Karpas-422 (cell line): ENCODE measurements at regions not wholly inside any gene's neighbourhood (a gene's known extent, or its start where the extent isn't known, plus 50 kb on each side); places are given as distances from the start of the nearest gene placed in this dataset.

ENCODE experiments used
- DNase-seq: peaks from one replicate; pipeline ENCODE4 v3.0.0-alpha.2; 2015
- H2AFZ ChIP-seq: fragments of 200-600 bp; sonication (generic); 2 replicates; pipeline ENCODE4 v1.6.1; 2014; ENCODE audit warnings: antibody characterized with exemption, low read length, mixed read lengths
- H3K27ac ChIP-seq: fragments of 200-600 bp; sonication (generic); 2 replicates; pipeline ENCODE4 v1.5.1; 2014; ENCODE audit warnings: mild to moderate bottlenecking, low read length, moderate library complexity
- H3K27me3 ChIP-seq: fragments of 200-600 bp; sonication (generic); 2 replicates; pipeline ENCODE4 v1.6.1; 2014; ENCODE audit warnings: low read length, mixed read lengths
- H3K36me3 ChIP-seq: fragments of 200-600 bp; sonication (generic); 2 replicates; pipeline ENCODE4 v1.6.1; 2014; ENCODE audit warnings: low read length, mixed read lengths; ENCODE audit not compliant: insufficient read depth
- H3K4me1 ChIP-seq: fragments of 200-600 bp; sonication (generic); 2 replicates; pipeline ENCODE4 v1.6.1; 2014; ENCODE audit warnings: mild to moderate bottlenecking, low read length, mixed read lengths
- H3K4me2 ChIP-seq: fragments of 200-600 bp; sonication (generic); 2 replicates; pipeline ENCODE4 v1.6.1; 2014; ENCODE audit warnings: low read length, low read depth, mild to moderate bottlenecking; ENCODE audit not compliant: poor library complexity, severe bottlenecking
- H3K4me3 ChIP-seq: fragments of 200-600 bp; sonication (generic); 2 replicates; pipeline ENCODE4 v1.5.1; 2014; ENCODE audit warnings: mild to moderate bottlenecking, antibody characterized with exemption, low read length, mixed read lengths
- H3K79me2 ChIP-seq: fragments of 200-600 bp; sonication (generic); 2 replicates; pipeline ENCODE4 v1.6.1; 2014; ENCODE audit warnings: mild to moderate bottlenecking, low read length, mixed read lengths
- H3K9ac ChIP-seq: fragments of 200-600 bp; sonication (generic); 2 replicates; pipeline ENCODE4 v1.6.0; 2014; ENCODE audit warnings: low read length
- H3K9me2 ChIP-seq: fragments of 200-600 bp; sonication (generic), shearing (Covaris generic); replicated peaks from 2 replicates; pipeline ENCODE4 v1.6.0; 2014; ENCODE audit warnings: mild to moderate bottlenecking, low read length, moderate library complexity; ENCODE audit not compliant: insufficient read depth
- H3K9me3 ChIP-seq: fragments of 300-700, 200-600 bp; sonication (generic); 2 replicates; pipeline ENCODE4 v1.6.1; 2014; ENCODE audit warnings: low read length, mixed read lengths
- H4K20me1 ChIP-seq: fragments of 200-600 bp; sonication (generic); 2 replicates; pipeline ENCODE4 v1.6.1; 2014; ENCODE audit warnings: mild to moderate bottlenecking, antibody characterized with exemption, low read length, low read depth; ENCODE audit not compliant: insufficient read depth

DNA sequence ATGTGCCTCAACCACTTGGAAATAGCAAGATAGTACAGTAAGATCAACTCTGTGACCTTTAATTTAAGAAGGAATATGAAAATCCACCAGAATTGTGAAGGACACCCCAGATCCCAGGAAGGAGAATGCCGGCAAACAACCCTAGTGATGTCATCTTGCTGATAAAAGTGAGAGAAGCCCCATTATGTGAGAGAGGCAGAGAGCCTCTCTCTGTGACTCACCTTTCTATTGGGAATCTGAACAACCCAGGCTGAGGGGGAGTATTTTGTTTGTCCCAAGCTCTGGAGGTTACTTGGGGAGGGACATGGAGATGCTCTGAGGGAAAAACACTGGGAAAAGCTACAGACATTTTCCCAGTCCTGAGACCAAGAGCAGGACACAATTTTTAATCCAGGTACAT, 188.3 kb upstream of the FERMT1 start:
- H3K27me3 ChIP-seq, result no peaks in the 10 kb centered on the region
- H2AFZ ChIP-seq, result no peak overlapping the region
- H3K79me2 ChIP-seq, result no peaks in the 10 kb centered on the region
- no peak overlapping the region for H3K4me3 ChIP-seq
- H3K4me2 ChIP-seq, result no peak overlapping the region
- H3K4me1 ChIP-seq, result no peaks in the 10 kb centered on the region
- no peak for DNase-seq
- H3K9me2 ChIP-seq, result no peaks in the 10 kb centered on the region
- H3K9me3 ChIP-seq, result 0 out of 2 replicates have a peak, but pooled peaks cover 3% of the 10 kb centered on the region
- no peak overlapping the region for H3K27ac ChIP-seq
- no peaks in the 10 kb centered on the region for H3K36me3 ChIP-seq
- no peak overlapping the region for H3K9ac ChIP-seq
- H4K20me1 ChIP-seq, result no peaks in the 10 kb centered on the region

DNA sequence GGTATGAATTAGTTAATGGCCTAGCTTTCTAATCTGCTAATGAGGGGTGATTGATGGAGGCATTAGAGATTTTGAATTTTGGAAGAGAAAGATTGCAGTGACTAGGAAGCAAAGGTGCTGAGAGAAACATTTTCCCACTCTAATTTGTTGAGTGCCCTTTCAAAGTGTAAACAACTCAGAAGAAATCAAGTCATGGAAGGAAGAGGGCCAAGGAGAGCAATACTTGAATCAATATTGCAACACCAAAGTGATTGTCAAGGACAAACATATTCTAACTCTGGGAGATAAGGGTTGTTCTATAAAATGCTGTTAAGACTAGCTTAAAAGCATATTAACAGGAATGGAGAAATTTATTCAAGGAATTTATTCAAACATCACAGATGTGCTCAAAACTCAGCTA, 182.7 kb upstream of the FERMT1 start:
- Histone ChIP-seq H3K27ac (no peak overlapping the region), H3K4me3 (no peak overlapping the region), H3K4me1 (no peaks in the 10 kb centered on the region), H2AFZ (no peak overlapping the region), H3K27me3 (no peaks in the 10 kb centered on the region), H3K9me3 (no peaks in the 10 kb centered on the region), H3K9me2 (no peaks in the 10 kb centered on the region), H4K20me1 (no peaks in the 10 kb centered on the region), H3K9ac (no peak overlapping the region), H3K79me2 (no peaks in the 10 kb centered on the region), H3K4me2 (no peak overlapping the region), H3K36me3 (no peaks in the 10 kb centered on the region)
- DNase-seq, result no peak

DNA sequence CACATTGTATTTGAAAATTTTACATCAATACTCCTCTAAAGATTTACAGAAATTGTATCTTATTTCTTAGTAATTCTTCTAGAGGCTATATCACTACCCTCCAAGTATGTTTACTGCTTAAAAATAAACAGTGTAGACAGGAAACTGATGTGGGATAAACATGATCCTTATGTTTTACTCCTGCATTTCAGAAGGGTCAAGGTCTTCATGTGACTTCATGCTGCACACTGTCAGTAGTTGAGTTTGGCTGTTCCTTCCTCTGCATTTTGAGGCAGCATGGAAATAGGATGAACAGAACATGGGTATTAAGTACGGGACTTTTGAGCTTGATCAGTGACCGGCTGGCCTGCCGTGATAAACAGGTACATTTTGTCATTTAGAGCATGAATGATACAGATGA, 179.2 kb upstream of the FERMT1 start:
- Histone ChIP-seq H3K27me3 (no peaks in the 10 kb centered on the region), H3K27ac (no peak overlapping the region), H3K9me3 (no peaks in the 10 kb centered on the region), H4K20me1 (no peaks in the 10 kb centered on the region), H3K4me1 (no peaks in the 10 kb centered on the region), H3K4me3 (no peak overlapping the region), H3K79me2 (no peaks in the 10 kb centered on the region), H3K9me2 (no peaks in the 10 kb centered on the region), H3K9ac (no peak overlapping the region), H3K4me2 (no peak overlapping the region), H2AFZ (no peak overlapping the region), H3K36me3 (no peaks in the 10 kb centered on the region)
- no peak for DNase-seq

DNA sequence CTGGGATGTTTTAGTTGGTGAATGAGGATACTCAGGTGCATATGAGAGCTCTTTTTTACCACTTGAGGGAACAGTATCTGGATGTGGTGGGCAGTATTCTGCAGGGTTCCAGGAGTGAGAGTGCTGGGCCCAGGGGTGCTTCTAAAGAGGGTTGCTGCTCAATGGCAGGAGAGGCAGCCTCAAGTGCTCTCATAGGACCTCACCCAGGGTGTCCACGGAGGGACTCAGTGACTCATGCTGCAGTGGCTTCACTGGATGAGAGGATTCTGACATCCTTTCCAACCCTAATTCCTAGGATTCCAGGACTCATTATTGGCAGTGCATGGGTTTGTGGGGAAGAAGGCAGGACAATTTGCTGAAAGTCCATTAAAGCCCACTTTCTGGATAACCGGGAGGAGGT, 176.6 kb upstream of the FERMT1 start:
- Histone ChIP-seq H3K27me3 (no peaks in the 10 kb centered on the region), H3K36me3 (no peaks in the 10 kb centered on the region), H3K4me1 (no peaks in the 10 kb centered on the region), H3K27ac (no peak overlapping the region), H3K4me3 (no peak overlapping the region), H3K9ac (no peak overlapping the region), H2AFZ (no peak overlapping the region), H3K79me2 (no peaks in the 10 kb centered on the region), H4K20me1 (no peaks in the 10 kb centered on the region), H3K9me2 (no peaks in the 10 kb centered on the region), H3K9me3 (no peaks in the 10 kb centered on the region), H3K4me2 (no peak overlapping the region)
- no peak for DNase-seq

DNA sequence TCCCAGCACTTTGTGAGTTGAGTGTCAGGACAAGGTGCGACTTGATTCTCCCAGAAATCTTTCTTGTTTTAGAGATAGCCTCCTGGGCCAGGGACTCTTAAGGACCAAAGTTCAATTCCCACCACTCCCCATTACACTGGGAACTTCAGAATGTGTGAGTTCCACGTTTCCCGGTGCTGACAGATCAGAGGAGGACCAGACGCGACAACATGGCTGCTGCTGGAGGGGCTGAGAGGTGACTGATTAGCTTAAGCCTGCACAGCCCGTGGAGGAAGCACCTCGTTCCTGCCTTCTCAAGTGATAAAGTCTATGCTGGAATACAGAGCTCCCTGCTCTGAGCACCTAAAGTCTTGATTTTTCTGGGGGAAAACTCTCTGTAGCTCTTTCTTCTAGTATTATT, 175.2 kb upstream of the FERMT1 start:
- H3K9me2 ChIP-seq, result no peaks in the 10 kb centered on the region
- H3K9me3 ChIP-seq, result no peaks in the 10 kb centered on the region
- H2AFZ ChIP-seq, result no peak overlapping the region
- no peaks in the 10 kb centered on the region for H3K79me2 ChIP-seq
- no peak overlapping the region for H3K27ac ChIP-seq
- no peak for DNase-seq
- H3K4me2 ChIP-seq, result no peak overlapping the region
- H3K4me1 ChIP-seq, result no peaks in the 10 kb centered on the region
- H4K20me1 ChIP-seq, result no peaks in the 10 kb centered on the region
- H3K9ac ChIP-seq, result no peak overlapping the region
- no peak overlapping the region for H3K4me3 ChIP-seq
- H3K36me3 ChIP-seq, result no peaks in the 10 kb centered on the region
- H3K27me3 ChIP-seq, result no peaks in the 10 kb centered on the region

DNA sequence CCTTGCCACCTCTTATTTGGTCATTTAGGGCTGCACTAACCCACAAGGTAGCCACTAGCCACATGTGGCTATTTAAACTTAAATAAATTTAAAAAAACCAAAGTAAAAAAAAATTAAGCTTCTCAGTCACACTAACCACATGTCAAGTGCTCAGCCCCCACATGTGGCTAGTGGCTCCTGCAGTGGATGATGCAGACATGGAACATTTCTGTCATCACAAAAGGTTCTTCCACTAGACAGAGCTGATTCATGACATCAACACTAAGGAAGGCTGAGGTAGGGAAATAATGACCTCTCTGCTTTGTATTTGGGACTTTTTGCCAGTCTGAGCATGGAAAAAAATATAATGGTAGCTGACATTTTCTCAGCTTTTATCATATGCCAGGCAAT, 173.0 kb upstream of the FERMT1 start:
- no peak overlapping the region for H3K27ac ChIP-seq
- no peaks in the 10 kb centered on the region for H3K79me2 ChIP-seq
- H3K9me2 ChIP-seq, result no peaks in the 10 kb centered on the region
- no peak overlapping the region for H2AFZ ChIP-seq
- no peak overlapping the region for H3K9ac ChIP-seq
- H3K9me3 ChIP-seq, result no peaks in the 10 kb centered on the region
- H3K27me3 ChIP-seq, result no peaks in the 10 kb centered on the region; the same call in 1 of the 2 replicates
- H3K36me3 ChIP-seq, result no peaks in the 10 kb centered on the region
- no peaks in the 10 kb centered on the region for H4K20me1 ChIP-seq
- DNase-seq, result no peak
- H3K4me1 ChIP-seq, result no peaks in the 10 kb centered on the region
- no peak overlapping the region for H3K4me2 ChIP-seq
- no peak overlapping the region for H3K4me3 ChIP-seq

DNA sequence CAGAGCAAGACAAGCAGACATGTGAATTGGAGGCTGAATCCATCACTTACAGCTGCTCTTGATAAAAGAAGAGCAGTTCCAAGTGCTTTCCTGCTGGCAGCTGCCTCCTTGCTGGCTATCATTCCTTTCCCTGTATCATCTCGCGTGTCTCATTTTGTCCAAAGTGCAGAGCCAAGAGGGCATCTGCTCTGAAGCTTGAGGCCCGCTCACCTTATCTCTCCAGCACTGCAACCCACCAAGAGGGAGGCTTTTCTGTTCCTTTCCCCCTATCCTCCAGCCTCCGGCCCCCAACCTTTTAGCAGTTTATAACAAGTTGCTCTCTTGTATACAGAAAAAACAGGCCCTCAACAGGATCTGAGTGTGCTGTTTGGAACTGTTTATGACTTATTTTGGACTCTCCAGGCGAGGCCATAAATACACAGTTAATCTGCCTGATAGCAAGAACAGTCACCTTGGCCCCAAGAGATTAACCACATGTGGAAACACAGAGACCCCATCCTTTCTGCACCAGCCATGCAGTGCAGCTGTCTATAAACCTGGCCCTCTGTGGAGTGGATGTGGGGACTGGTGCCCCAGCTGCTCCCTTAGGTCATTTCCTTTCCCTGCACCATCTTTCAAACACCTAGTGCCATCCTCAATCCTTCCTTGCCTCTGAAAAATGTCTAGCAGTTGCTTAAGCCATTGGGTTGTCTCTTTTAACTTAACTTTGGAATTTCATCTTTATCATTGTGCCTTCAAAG, 172.5 kb upstream of the FERMT1 start:
- H3K27me3 ChIP-seq, result no peaks in the 10 kb centered on the region; the same call in 1 of the 2 replicates
- H4K20me1 ChIP-seq, result no peaks in the 10 kb centered on the region
- DNase-seq, result no peak
- no peaks in the 10 kb centered on the region for H3K9me3 ChIP-seq
- H3K4me2 ChIP-seq, result no peak overlapping the region
- H3K9ac ChIP-seq, result no peak overlapping the region
- H3K27ac ChIP-seq, result no peak overlapping the region
- no peak overlapping the region for H3K4me3 ChIP-seq
- no peaks in the 10 kb centered on the region for H3K79me2 ChIP-seq
- no peaks in the 10 kb centered on the region for H3K4me1 ChIP-seq
- H2AFZ ChIP-seq, result no peak overlapping the region
- no peaks in the 10 kb centered on the region for H3K36me3 ChIP-seq
- no peaks in the 10 kb centered on the region for H3K9me2 ChIP-seq

DNA sequence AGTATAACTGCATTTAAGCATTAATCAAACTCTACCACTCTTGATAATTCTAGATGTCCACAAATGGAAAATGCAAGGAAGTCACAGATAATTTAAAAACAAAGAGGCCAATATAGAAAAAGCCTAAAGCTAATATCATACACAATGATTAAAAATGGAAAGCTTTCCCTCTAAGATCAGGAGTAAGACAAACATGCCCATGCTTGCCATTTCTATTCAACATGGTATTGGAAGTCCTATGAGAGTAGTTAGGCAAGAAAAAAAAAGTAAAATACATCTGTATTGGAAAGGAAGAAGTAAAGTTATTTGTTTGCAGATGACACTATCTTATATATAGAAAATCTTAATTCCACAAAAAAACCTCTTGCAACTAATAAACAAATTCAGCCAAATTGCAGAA, 164.6 kb upstream of the FERMT1 start:
- Histone ChIP-seq H3K9me3 (no peaks in the 10 kb centered on the region), H3K36me3 (no peaks in the 10 kb centered on the region), H3K4me2 (no peak overlapping the region), H3K27me3 (peaks cover 2% of the 10 kb centered on the region; the same call in 1 of the 2 replicates), H2AFZ (no peak overlapping the region), H3K9ac (no peak overlapping the region), H4K20me1 (no peaks in the 10 kb centered on the region), H3K79me2 (no peaks in the 10 kb centered on the region), H3K27ac (no peak overlapping the region), H3K4me1 (no peaks in the 10 kb centered on the region), H3K9me2 (0 out of 2 replicates have a peak, but pooled peaks cover 5% of the 10 kb centered on the region), H3K4me3 (no peak overlapping the region)
- DNase-seq, result no peak
